GM18858 (cell line): ENCODE measurements at regions not wholly inside any gene's neighbourhood (a gene's known extent, or its start where the extent isn't known, plus 50 kb on each side); places are given as distances from the start of the nearest gene placed in this dataset.
A peak's percentile ranks its signal among the peaks of the same experiment; 100 is the strongest.

Experiments
- ATAC-seq: cut with Tn5 transposase; IDR thresholded peaks from one replicate; pipeline ENCODE4 v1.9.1; 2021; ENCODE audit not compliant: unreplicated experiment

GRCh38 chr1:108050911-108051629 lies 86.1 kb upstream of the VAV3 start:
- ATAC-seq = no peak

GRCh38 chr1:108050158-108050557 lies 85.2 kb upstream of the VAV3 start:
- ATAC-seq = no peak

GRCh38 chr1:108049178-108049819 lies 84.3 kb upstream of the VAV3 start:
- no peak for ATAC-seq

- ATAC-seq = no peak
Observed at GRCh38 chr1:108048301-108049177, 83.6 kb upstream of the VAV3 start.

- ATAC-seq = no peak
Observed at GRCh38 chr1:108047085-108047484, 82.1 kb upstream of the VAV3 start.

GRCh38 chr1:108046026-108046425 lies 81.0 kb upstream of the VAV3 start:
- ATAC-seq = no peak

GRCh38 chr1:108045460-108045859 lies 80.5 kb upstream of the VAV3 start:
- ATAC-seq = no peak

- ATAC-seq = no peak
Observed at GRCh38 chr1:108044318-108044717, 79.3 kb upstream of the VAV3 start.

GRCh38 chr1:108043707-108044106 lies 78.7 kb upstream of the VAV3 start:
- peak; percentile 50 for ATAC-seq

- no peak for ATAC-seq
Observed at GRCh38 chr1:108042610-108043009, 77.6 kb upstream of the VAV3 start.

GRCh38 chr1:108041360-108042142 lies 76.6 kb upstream of the VAV3 start:
- ATAC-seq = no peak

- ATAC-seq = no peak
Observed at GRCh38 chr1:108038653-108039236, 73.8 kb upstream of the VAV3 start.

GRCh38 chr1:108036796-108037562 lies 72.0 kb upstream of the VAV3 start:
- no peak for ATAC-seq

- no peak for ATAC-seq
Observed at GRCh38 chr1:108034396-108034795, 69.4 kb upstream of the VAV3 start.

- no peak for ATAC-seq
Observed at GRCh38 chr1:108033550-108033951, 68.6 kb upstream of the VAV3 start.

- no peak for ATAC-seq
Observed at GRCh38 chr1:108028841-108029388, 63.9 kb upstream of the VAV3 start.

GRCh38 chr1:108027389-108027788 lies 62.4 kb upstream of the VAV3 start:
- no peak for ATAC-seq

- ATAC-seq = no peak
Observed at GRCh38 chr1:108017698-108018097, 52.7 kb upstream of the VAV3 start.

- no peak for ATAC-seq
Observed at GRCh38 chr1:108016451-108016920, 51.5 kb upstream of the VAV3 start.
